WTC11 (cell line): ENCODE measurements at regions not wholly inside any gene's neighbourhood (a gene's known extent, or its start where the extent isn't known, plus 50 kb on each side); places are given as distances from the start of the nearest gene placed in this dataset.

Experiments
- SP1 ChIP-seq: sonication (generic); formaldehyde crosslinking; conservative IDR thresholded peaks from 2 replicates; pipeline ENCODE4 v1.8.1; 2022; ENCODE audit warnings: missing genetic modification reagents
- TF ChIP-seq, protein P1 (sequence below): fragments of 200-600 bp; IDR thresholded peaks from 2 replicates; pipeline ENCODE4 v1.8.0; 2022; ENCODE audit warnings: antibody characterized with exemption
- TF ChIP-seq, protein P2 (sequence below): sonication (generic); formaldehyde crosslinking; IDR thresholded peaks from 2 replicates; pipeline ENCODE4 v1.8.0; 2023; ENCODE audit warnings: missing genetic modification reagents, mild to moderate bottlenecking, borderline replicate concordance

DNA sequence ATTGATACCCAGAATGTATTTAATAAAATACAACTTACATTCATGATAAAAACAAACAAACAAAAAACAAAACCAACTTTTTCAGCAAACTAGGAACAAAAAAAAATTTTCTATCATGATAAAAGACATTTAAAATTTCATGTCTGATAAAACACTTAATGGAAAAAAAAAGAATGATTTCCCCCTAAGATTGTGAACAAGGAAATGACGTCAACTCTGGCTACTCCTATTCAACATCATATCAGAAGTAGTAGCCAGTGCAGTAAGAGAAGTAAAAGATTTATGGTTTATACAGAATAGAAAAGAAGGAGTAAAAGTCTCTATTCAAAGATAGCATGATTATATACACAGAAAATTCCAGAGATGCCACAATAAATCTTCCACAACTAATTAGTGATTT, 1306.6 kb downstream of the FSCB start:
- TF ChIP-seq, protein P1, sequence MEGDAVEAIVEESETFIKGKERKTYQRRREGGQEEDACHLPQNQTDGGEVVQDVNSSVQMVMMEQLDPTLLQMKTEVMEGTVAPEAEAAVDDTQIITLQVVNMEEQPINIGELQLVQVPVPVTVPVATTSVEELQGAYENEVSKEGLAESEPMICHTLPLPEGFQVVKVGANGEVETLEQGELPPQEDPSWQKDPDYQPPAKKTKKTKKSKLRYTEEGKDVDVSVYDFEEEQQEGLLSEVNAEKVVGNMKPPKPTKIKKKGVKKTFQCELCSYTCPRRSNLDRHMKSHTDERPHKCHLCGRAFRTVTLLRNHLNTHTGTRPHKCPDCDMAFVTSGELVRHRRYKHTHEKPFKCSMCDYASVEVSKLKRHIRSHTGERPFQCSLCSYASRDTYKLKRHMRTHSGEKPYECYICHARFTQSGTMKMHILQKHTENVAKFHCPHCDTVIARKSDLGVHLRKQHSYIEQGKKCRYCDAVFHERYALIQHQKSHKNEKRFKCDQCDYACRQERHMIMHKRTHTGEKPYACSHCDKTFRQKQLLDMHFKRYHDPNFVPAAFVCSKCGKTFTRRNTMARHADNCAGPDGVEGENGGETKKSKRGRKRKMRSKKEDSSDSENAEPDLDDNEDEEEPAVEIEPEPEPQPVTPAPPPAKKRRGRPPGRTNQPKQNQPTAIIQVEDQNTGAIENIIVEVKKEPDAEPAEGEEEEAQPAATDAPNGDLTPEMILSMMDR = no peak
- no peak for TF ChIP-seq SP1
- TF ChIP-seq, protein P2, sequence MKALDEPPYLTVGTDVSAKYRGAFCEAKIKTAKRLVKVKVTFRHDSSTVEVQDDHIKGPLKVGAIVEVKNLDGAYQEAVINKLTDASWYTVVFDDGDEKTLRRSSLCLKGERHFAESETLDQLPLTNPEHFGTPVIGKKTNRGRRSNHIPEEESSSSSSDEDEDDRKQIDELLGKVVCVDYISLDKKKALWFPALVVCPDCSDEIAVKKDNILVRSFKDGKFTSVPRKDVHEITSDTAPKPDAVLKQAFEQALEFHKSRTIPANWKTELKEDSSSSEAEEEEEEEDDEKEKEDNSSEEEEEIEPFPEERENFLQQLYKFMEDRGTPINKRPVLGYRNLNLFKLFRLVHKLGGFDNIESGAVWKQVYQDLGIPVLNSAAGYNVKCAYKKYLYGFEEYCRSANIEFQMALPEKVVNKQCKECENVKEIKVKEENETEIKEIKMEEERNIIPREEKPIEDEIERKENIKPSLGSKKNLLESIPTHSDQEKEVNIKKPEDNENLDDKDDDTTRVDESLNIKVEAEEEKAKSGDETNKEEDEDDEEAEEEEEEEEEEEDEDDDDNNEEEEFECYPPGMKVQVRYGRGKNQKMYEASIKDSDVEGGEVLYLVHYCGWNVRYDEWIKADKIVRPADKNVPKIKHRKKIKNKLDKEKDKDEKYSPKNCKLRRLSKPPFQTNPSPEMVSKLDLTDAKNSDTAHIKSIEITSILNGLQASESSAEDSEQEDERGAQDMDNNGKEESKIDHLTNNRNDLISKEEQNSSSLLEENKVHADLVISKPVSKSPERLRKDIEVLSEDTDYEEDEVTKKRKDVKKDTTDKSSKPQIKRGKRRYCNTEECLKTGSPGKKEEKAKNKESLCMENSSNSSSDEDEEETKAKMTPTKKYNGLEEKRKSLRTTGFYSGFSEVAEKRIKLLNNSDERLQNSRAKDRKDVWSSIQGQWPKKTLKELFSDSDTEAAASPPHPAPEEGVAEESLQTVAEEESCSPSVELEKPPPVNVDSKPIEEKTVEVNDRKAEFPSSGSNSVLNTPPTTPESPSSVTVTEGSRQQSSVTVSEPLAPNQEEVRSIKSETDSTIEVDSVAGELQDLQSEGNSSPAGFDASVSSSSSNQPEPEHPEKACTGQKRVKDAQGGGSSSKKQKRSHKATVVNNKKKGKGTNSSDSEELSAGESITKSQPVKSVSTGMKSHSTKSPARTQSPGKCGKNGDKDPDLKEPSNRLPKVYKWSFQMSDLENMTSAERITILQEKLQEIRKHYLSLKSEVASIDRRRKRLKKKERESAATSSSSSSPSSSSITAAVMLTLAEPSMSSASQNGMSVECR (CRISPR knock-in tag) = no peak
